ENCODE measurements at regions not wholly inside any gene's neighbourhood (a gene's known extent, or its start where the extent isn't known, plus 50 kb on each side); places are given as distances from the start of the nearest gene placed in this dataset.

DNA sequence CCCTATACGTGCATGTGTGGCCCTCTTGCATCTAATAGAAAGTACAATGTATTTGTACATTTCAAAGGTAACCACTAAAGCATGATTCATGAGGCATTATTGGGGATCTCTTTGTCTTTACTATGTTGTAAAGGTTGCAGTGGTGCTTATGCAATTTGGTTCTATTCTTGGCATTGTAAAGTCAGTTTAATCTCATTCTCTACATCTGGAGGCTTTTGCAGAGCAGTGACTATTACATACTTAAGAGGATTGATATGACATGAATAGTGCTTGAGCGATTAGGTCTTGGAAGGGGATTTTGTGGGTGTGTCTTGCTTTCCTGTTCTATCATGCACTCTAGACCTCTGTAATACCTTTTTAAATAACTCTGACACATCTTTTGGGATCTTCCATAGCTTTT lies 610.0 kb downstream of the EFNB2 start:
- Histone ChIP-seq H3K9me3 (ENCODE audit: control insufficient read depth, insufficient read depth, low read length) (no peaks in the 10 kb centered on the region), H2BK5ac (ENCODE audit: low read depth, low read length, poor library complexity, severe bottlenecking) (no peak overlapping the region), H2AK5ac (ENCODE audit: low read depth, low read length) (no peak overlapping the region), H3K56ac (ENCODE audit: extremely low read depth, insufficient read depth, low read length) (no peak overlapping the region), H2BK20ac (ENCODE audit: low read depth, low read length) (no peak overlapping the region), H3K4me1 (ENCODE audit: control insufficient read depth, insufficient read depth, low read length) (no peaks in the 10 kb centered on the region; the same call in 1 of the 2 replicates), H3K79me1 (ENCODE audit: low read depth in 1 of 2, low read length in 2 of 2) (no peaks in the 10 kb centered on the region), H2BK15ac (ENCODE audit: low read depth, low read length) (no peak overlapping the region), H3K23ac (ENCODE audit: low read depth, low read length) (no peak overlapping the region), H2BK120ac (ENCODE audit: low read depth, low read length) (no peak overlapping the region), H4K8ac (ENCODE audit: low read depth in 2 of 2, low read length in 2 of 2) (no peak overlapping the region), H2AK9ac (replicated peaks; ENCODE audit: low read depth, low read length, poor library complexity) (no peak overlapping the region), H3K9me1 (ENCODE audit: insufficient read depth, low read length) (0 out of 2 replicates have a peak, but pooled peaks cover 1% of the 10 kb centered on the region), H3K4me2 (ENCODE audit: low read depth, low read length) (no peak overlapping the region), H3K9ac (ENCODE audit: low read depth, low read length) (no peak overlapping the region), H2AFZ (replicated peaks; ENCODE audit: low read length, poor library complexity) (no peak overlapping the region), H3K18ac (ENCODE audit: low read depth, low read length) (no peak overlapping the region), H3K27me3 (ENCODE audit: control insufficient read depth, insufficient read depth, low read length) (no peaks in the 10 kb centered on the region), H3K27ac (ENCODE audit: insufficient read depth, low read length) (no peak overlapping the region), H3K36me3 (ENCODE audit: control insufficient read depth, insufficient read depth, low read length) (no peaks in the 10 kb centered on the region), H3K4me3 (ENCODE audit: insufficient read depth, low read depth, low read length) (no peak overlapping the region), H3K14ac (replicated peaks; ENCODE audit: low read depth, low read length) (no peak overlapping the region), H4K5ac (ENCODE audit: low read depth, low read length) (no peak overlapping the region), H4K91ac (ENCODE audit: insufficient read depth, low read depth, low read length) (no peak overlapping the region), H3K4ac (ENCODE audit: low read depth, low read length) (no peak overlapping the region), H4K20me1 (ENCODE audit: insufficient read depth, low read length) (no peaks in the 10 kb centered on the region)
- TF ChIP-seq MAFK (IDR thresholded peaks at IDR 0.05; ENCODE audit: low read depth, low read length) (no peak), SMC3 (IDR thresholded peaks at IDR 0.05; ENCODE audit: low read depth, low read length) (no peak), CEBPB (IDR thresholded peaks at IDR 0.05; ENCODE audit: low read depth, low read length) (peak; percentile 66), RCOR1 (IDR thresholded peaks at IDR 0.05; ENCODE audit: insufficient replicate concordance, low read length) (no peak), NFE2L2 (IDR thresholded peaks at IDR 0.05; ENCODE audit: low read depth, low read length) (no peak), MAZ (IDR thresholded peaks at IDR 0.05; ENCODE audit: borderline replicate concordance, low read depth, low read length) (no peak), POLR2A (IDR thresholded peaks at IDR 0.05; ENCODE audit: low read depth, low read length) (no peak)
- CTCF ChIA-PET, result no interaction called here
- intact Hi-C loops (cut with micrococcal nuclease), result no loop called here
- no CpG with 5 or more reads among the region's 2 CpGs for WGBS, 2 experiments (ENCODE audit: extremely low coverage in 2 of 2, insufficient read length in 1 of 2)
- dilution Hi-C loops (cut with HindIII; ENCODE audit: low sequenced_read_pairs, unreplicated experiment), result no loop called here
- no TSS peak for BruUV-seq (replicated peaks)
- ATAC-seq (ENCODE audit: low read depth) (no peak), DNase-seq (peak; percentile 83)
- POLR2A ChIA-PET (ENCODE audit: unreplicated experiment), result interaction anchor here (0.7 kb wide), 1 partner anchor 135 kb away, joined by 5 read pairs; no protein-coding TSS in a partner anchor
- in situ Hi-C loops (cut with MboI; ENCODE audit: low sequenced_read_pairs), result no loop called here

Data from IMR-90 (cell line).